AG04450 (cell line): ENCODE measurements at regions not wholly inside any gene's neighbourhood (a gene's known extent, or its start where the extent isn't known, plus 50 kb on each side); places are given as distances from the start of the nearest gene placed in this dataset.

ENCODE experiments used
- CTCF ChIA-PET: fragments of 300-600, 350-600 bp; formaldehyde crosslinking; extraction: SDS; loops from one replicate; lab custom pipeline; 2022; ENCODE audit warnings: antibody characterized with exemption, inconsistent platforms; lab: Charles Lee
- POLR2A ChIA-PET: fragments of 350-600 bp; formaldehyde crosslinking; extraction: SDS; loops from one replicate; lab custom pipeline; 2021; ENCODE audit warnings: antibody characterized with exemption, inconsistent platforms; lab: Yijun Ruan, JAX
- DNase-seq: peaks from one replicate; pipeline ENCODE4 v3.0.0-alpha.2; 2011; ENCODE audit warnings: low read depth, low spot score
- H3K27ac ChIP-seq: one replicate; pipeline ENCODE4 v1.5.1; 2012; ENCODE audit warnings: low read depth, low read length, control low read depth
- H3K27me3 ChIP-seq: one replicate; pipeline ENCODE4 v1.6.0; 2012; ENCODE audit warnings: low read length; ENCODE audit not compliant: control insufficient read depth, insufficient read depth
- H3K4me3 ChIP-seq: 2 replicates; pipeline ENCODE4 v1.5.1; 2011; ENCODE audit warnings: mild to moderate bottlenecking, low read depth, low read length, control low read depth
- H3K9me3 ChIP-seq: 2 replicates; pipeline ENCODE4 v1.5.1; 2012; ENCODE audit warnings: low read length; ENCODE audit not compliant: control insufficient read depth, insufficient read depth
- CTCF ChIP-seq: IDR thresholded peaks from 2 replicates; pipeline ENCODE4 v1.5.1; 2011; ENCODE audit warnings: low read depth, low read length, control low read depth, inconsistent platforms

- DNase-seq, result no peak
- peaks cover 69% of the 10 kb centered on the region for H3K9me3 ChIP-seq
- POLR2A ChIA-PET, result no interaction called here
- no peak overlapping the region for H3K4me3 ChIP-seq
- CTCF ChIA-PET, result no interaction called here
- H3K27me3 ChIP-seq, result no peaks in the 10 kb centered on the region
- no peak overlapping the region for H3K27ac ChIP-seq
- TF ChIP-seq CTCF, result no peak
Observed at GRCh38 chr1:5794279-5794678, 197.9 kb downstream of the NPHP4 start.

- Histone ChIP-seq H3K27ac (no peak overlapping the region), H3K9me3 (peaks cover 64% of the 10 kb centered on the region), H3K4me3 (no peak overlapping the region), H3K27me3 (no peaks in the 10 kb centered on the region)
- POLR2A ChIA-PET, result no interaction called here
- no peak for TF ChIP-seq CTCF
- CTCF ChIA-PET, result no interaction called here
- no peak for DNase-seq
Observed at GRCh38 chr1:5793516-5793915, 198.7 kb downstream of the NPHP4 start.

GRCh38 chr1:5781079-5781478 is 211.1 kb downstream of the NPHP4 start:
- ChIA-PET CTCF (no interaction called here), POLR2A (no interaction called here)
- Histone ChIP-seq H3K4me3 (no peak overlapping the region), H3K27me3 (no peaks in the 10 kb centered on the region), H3K27ac (no peak overlapping the region), H3K9me3 (peaks cover 52% of the 10 kb centered on the region)
- DNase-seq, result no peak
- TF ChIP-seq CTCF, result no peak

- H3K27me3 ChIP-seq, result no peaks in the 10 kb centered on the region
Observed at GRCh38 chr1:5780324-5780716, 211.9 kb downstream of the NPHP4 start.

More at GRCh38 chr1:5780324-5780716, 211.9 kb downstream of the NPHP4 start:
- H3K4me3 ChIP-seq, result no peak overlapping the region
- no peak for TF ChIP-seq CTCF
- peaks cover 58% of the 10 kb centered on the region for H3K9me3 ChIP-seq
- DNase-seq, result no peak
- H3K27ac ChIP-seq, result no peak overlapping the region
- CTCF ChIA-PET, result no interaction called here
- POLR2A ChIA-PET, result no interaction called here
